Fibroblast of peridontal ligament (primary cell): ENCODE measurements at regions not wholly inside any gene's neighbourhood (a gene's known extent, or its start where the extent isn't known, plus 50 kb on each side); places are given as distances from the start of the nearest gene placed in this dataset.
"Not testable (repeated sequence)": the region's sequence is repeated elsewhere in the genome, so short reads cannot be mapped to it uniquely, and the experiment has no call there.

Experiments used
- DNase-seq: peaks from one replicate; pipeline ENCODE4 v3.0.0-alpha.2; 2010; ENCODE audit errors: extremely low read depth

- DNase-seq: not testable (repeated sequence)
Measured at GRCh38 chr16:21514474-21514840, 84.9 kb upstream of the METTL9 start.

- DNase-seq: not testable (repeated sequence)
Measured at GRCh38 chr16:21516705-21517040, 82.7 kb upstream of the METTL9 start.

- not testable (repeated sequence) for DNase-seq
Measured at GRCh38 chr16:21517263-21517662, 82.1 kb upstream of the METTL9 start.

DNA sequence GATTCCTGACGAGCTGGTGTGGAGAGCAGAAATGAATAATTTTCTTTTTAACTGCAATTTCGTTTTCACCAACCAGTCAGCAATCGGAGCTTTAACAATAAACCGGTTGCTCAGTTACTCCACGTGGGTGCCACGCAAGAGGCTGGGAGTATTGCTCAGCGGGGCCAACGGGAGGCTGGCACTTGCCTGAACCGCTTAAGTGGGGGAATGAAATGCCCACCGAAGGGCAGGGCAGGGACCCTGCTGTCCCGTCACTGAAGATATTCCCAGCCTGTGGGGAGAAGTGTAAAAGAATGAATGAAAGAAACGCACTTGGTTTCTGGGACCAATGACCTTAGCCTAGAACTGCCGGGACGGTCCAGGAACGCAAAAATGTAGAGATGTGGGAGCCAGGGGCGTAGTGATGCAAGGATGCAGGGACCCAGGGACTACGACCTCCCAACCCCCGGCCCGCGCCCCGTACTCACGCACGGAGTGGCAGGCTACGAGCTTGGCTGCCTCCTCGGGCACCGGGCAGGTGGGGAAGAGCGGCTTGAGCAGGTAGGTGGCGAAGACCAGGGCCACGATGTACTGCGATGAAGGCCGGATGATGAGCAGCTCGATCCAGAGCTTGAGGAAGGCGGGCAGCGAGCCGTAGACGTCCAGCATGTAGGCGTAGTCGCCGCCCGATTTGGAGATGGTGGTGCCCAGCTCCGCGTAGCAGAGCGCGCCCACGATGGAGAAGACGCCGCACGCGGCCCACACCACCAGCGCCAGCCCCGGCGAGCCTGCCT is 79.8 kb upstream of the METTL9 start:
- DNase-seq: not testable (repeated sequence)

DNA sequence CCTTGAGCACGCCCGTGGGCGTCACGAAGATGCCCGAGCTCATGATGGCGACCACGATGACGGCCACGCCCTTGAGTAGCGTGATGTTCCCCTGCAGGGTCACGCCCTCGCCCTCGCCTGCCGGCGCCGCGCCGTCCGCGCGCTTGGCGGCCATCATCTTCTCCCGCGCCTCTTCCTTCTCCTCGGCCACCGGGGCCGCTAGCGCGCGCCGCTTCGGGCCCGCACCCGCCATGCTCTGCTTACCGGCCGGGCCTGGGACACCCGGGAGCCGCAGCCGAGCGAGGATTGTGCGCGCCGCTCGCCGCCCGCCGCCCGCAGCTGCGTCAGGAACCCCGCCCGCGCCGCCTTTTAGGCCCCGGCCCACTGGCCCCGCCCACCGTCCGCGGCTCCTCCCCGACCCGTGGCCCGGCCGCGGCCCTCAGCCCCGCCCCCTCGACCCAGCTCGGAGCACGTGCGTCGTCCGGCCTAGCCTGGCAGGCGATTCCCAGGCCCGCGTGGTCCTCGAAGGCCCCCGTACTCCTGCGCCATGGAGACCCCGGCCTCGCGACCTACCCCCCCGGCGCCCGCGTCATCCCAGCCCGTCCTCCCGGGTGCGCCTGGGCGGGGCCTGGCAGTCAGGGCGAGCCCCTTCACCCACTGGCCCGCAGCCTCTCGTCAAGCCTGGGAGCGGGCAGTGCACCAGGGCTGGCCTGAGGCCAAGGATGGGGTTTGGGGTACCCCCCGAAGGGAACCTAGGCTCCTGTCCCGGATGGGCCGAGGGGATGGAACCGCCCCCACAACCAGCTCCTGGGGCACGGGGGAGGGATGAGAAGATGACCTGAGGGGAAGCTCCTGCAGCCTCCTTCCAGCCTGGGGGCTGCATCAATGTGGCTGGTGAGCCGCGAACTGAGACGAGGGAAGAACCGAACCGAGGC is 79.0 kb upstream of the METTL9 start:
- DNase-seq: peak; percentile 81

DNA sequence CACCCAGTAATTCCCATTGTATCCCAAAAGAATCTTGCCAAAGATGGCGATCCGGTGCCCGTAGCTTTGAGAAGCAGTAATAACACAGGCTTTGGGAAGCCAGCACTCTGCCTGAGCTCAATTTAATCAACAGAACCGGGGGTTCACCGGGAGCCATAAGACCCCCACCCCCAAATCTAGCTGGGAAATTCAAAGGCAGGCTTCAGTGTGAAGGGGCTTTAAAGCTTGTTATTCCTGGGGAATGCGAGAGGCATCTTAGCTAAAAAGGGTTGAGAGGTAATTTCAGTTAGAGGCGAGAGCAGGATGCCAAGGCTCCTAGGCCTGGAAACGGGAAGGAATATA is 78.4 kb upstream of the METTL9 start:
- DNase-seq: not testable (repeated sequence)

- not testable (repeated sequence) for DNase-seq
Measured at GRCh38 chr16:21521390-21522143, 77.8 kb upstream of the METTL9 start.

DNA sequence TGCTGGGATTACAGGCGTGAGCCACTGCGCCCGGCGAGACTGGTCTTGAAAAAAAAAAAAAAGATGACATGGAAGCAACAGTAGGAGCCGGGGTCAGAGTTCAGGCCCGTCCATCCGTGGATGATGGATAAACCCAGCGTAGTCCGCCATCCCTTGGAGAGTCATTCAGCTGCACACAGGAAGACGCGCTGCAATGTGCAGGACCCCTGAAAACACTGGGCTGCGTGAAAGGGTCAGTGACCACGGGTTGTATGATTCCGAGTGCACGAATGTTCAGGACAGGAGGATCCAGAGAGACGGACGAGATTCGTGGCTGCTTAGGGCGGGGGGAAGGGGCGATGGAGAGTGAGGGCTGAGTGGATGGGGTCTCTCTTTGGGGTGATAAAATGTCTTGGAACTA is 76.5 kb upstream of the METTL9 start:
- DNase-seq: not testable (repeated sequence)

GRCh38 chr16:21523411-21524067 is 75.8 kb upstream of the METTL9 start:
- DNase-seq: no peak

GRCh38 chr16:21524068-21524751 is 75.2 kb upstream of the METTL9 start:
- no peak for DNase-seq

DNA sequence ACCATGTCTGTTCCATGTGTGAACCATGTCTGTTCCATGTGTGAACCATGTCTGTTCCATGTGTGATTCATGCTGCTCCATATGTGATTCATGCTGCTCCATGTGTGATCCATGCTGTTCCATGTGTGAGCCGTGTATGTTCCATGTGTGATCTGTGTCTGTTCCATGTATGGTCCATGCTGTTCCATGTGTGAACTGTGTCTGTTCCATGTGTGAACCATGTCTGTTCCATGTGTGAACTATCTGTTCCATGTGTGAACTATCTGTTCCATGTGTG is 74.7 kb upstream of the METTL9 start:
- DNase-seq: not testable (repeated sequence)

- peak; percentile 37 for DNase-seq
Measured at GRCh38 chr16:21525029-21525895, 74.1 kb upstream of the METTL9 start.

- not testable (repeated sequence) for DNase-seq
Measured at GRCh38 chr16:21525956-21526922, 73.1 kb upstream of the METTL9 start.

GRCh38 chr16:21526923-21527807 is 72.2 kb upstream of the METTL9 start:
- no peak for DNase-seq

DNA sequence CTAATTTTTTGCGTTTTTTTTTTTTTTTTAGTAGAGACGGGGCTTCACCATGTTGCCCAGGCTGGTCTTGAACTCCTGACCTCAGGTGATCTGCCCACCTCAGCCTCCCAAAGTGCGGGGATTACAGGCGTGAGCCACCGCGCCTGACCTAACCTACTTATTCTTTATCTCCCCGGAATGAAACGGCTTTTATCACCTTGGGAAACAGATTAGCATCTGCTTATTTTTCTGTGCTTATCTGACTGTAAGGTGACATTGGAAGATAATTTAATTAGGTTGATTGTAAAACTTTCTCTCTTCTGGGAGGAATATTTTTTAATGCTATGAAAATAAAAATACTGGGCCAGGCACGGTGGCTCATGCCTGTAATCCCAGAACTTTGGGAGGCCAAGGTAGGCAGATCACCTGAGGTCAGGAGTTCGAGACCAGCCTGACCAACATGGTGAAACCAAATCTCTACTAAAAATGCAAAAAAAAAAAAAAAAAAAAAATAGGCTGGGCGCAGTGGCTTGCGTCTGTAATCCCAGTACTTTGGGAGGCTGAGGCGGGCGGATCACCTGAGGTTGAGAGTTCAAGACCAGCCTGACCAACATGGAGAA is 70.2 kb upstream of the METTL9 start:
- not testable (repeated sequence) for DNase-seq

DNA sequence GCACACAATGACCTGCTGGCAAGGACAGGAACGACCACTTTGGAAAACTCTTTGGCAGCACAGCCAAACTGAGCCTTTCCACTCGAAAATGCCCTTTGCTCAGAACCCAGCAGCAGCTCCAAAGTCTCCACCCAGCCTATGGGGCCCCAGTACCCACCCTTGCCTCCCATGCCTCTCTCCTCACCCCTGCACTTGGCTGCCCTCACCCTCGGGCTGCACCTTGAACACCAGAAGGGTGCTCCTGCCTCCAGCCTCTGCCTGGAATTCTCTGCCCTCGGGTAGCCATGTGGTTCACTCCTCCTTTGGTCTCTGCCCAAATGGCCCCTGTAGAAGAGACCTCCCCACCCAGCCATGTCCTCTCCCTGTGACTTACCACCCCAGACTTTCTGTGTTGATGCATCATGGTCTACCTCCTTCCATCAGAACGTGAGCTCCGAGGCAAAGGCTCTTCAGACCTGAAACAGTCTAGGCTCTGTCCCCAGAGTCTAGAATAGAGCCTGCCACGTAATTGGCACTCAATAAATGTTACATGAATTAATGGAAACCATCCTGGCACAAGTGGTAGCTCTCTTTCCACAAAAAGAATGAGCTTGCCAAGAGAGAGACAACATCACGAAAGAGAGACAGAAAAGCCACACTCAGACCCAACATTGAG is 68.5 kb upstream of the METTL9 start:
- not testable (repeated sequence) for DNase-seq

DNA sequence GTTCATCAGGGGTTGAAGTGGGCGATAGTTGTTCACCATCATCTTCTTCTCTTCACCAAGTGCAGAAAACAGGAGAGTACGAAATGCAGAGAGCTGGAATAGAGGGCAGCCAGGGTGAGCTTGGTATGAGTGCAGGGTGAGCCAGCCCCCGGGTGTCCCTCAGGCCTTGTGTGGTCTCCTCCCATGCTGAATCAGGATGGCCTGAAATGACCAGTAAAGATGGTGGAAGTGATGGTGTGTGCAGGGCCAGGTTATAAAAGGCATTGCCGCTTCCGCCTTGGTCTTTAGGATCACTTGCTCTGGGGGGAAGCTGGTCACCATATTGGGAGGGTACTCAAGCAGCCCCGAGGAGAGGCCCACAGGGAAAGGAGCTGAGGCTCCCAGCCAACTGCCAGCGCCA is 66.4 kb upstream of the METTL9 start:
- not testable (repeated sequence) for DNase-seq
